Lung (tissue), 11 donors: ENCODE measurements at regions not wholly inside any gene's neighbourhood (a gene's known extent, or its start where the extent isn't known, plus 50 kb on each side); places are given as distances from the start of the nearest gene placed in this dataset.

Experiments used
- ATAC-seq: fragments of 200-7000 bp; cut with Tn5 transposase; one replicate; pipeline ENCODE4 v1.9.1; 2020; ENCODE audit warnings: moderate number of reproducible peaks; ENCODE audit not compliant: insufficient read depth, low FRiP score
- DNase-seq, 3 donors: peaks; one replicate each; pipeline ENCODE4 v3.0.0-alpha.2; 2013 to 2017
- H3K27ac ChIP-seq, 2 donors: one replicate each; pipeline ENCODE4 v1.5.1; 2013; ENCODE audit warnings: mild to moderate bottlenecking in 2 of 2, moderate library complexity in 2 of 2, control low read depth in 1 of 2, inconsistent platforms in 1 of 2, low read depth in 1 of 2, low read length in 1 of 2
- H3K27me3 ChIP-seq, 3 donors: one replicate each; pipeline ENCODE4 v1.5.1; 2013; ENCODE audit warnings: low read length in 2 of 3; ENCODE audit not compliant: control insufficient read depth in 3 of 3, insufficient read depth in 3 of 3
- H3K36me3 ChIP-seq, 4 donors: one replicate each; pipeline ENCODE4 v1.5.1; 2013; ENCODE audit warnings: low read length in 4 of 4, mild to moderate bottlenecking in 1 of 4, moderate library complexity in 1 of 4; ENCODE audit not compliant: control insufficient read depth in 4 of 4, insufficient read depth in 4 of 4
- H3K4me1 ChIP-seq, 5 donors: one replicate each; pipeline ENCODE4 v1.5.1; 2013; ENCODE audit warnings: low read length in 5 of 5, mild to moderate bottlenecking in 2 of 5, moderate library complexity in 1 of 5; ENCODE audit not compliant: control insufficient read depth in 5 of 5, insufficient read depth in 5 of 5
- H3K4me3 ChIP-seq: one replicate; pipeline ENCODE4 v1.5.1; 2013; ENCODE audit warnings: mild to moderate bottlenecking, control low read depth, moderate library complexity
- H3K9ac ChIP-seq, 2 donors: one replicate each; pipeline ENCODE4 v1.5.1; 2013; ENCODE audit warnings: low read length in 2 of 2, control low read depth in 1 of 2; ENCODE audit not compliant: insufficient read depth in 1 of 2
- H3K9me3 ChIP-seq, 4 donors: one replicate each; pipeline ENCODE4 v1.5.1; 2013; ENCODE audit warnings: low read length in 3 of 4, mild to moderate bottlenecking in 1 of 4, moderate library complexity in 1 of 4; ENCODE audit not compliant: control insufficient read depth in 4 of 4, insufficient read depth in 3 of 4
- CTCF ChIP-seq: IDR thresholded peaks from 2 replicates; pipeline ENCODE4 v1.5.1; 2012; ENCODE audit warnings: mild to moderate bottlenecking; ENCODE audit errors: control extremely low read depth, extremely low read depth
- WGBS, 2 donors: extraction: QIAGEN DNeasy Blood & Tissue Kit; methylation state at CpG; one replicate each; pipeline ENCODE4 v1.1.7; 2013; 5-methylcytosine and 5-hydroxymethylcytosine counted together
- donor health status: control.
- donor health status: control.
- donor health status: Bipolar disorder and iron deficiency.
- donor health status: healthy.
- donor health status: DM: yes; HTN: yes; CAD: no.

- H3K9ac ChIP-seq = no peak overlapping the region
- no peak for TF ChIP-seq CTCF
- no peaks in the 10 kb centered on the region for H3K36me3 ChIP-seq
- H3K27ac ChIP-seq = no peak overlapping the region
- ATAC-seq = no peak
- no peak for DNase-seq
- H3K4me1 ChIP-seq = no peaks in the 10 kb centered on the region
- H3K4me3 ChIP-seq = no peak overlapping the region
- no peaks in the 10 kb centered on the region for H3K9me3 ChIP-seq
- no peaks in the 10 kb centered on the region for H3K27me3 ChIP-seq
- 0 to 86% methylated on average over 1 of the region's 1 CpG for WGBS, 2 donors
These were observed 489.6 kb upstream of the MIR17HG start for GRCh38 chr13:90857921-90858320.

GRCh38 chr13:90866006-90866405 is 481.5 kb upstream of the MIR17HG start:
- 78 to 92% methylated on average over 2 of the region's 2 CpGs for WGBS, 2 donors
- Histone ChIP-seq H3K9me3 (no peaks in the 10 kb centered on the region), H3K4me1 (peaks cover 0 to 6% (median 0%) of the 10 kb centered on the region in 5 donors), H3K36me3 (no peaks in the 10 kb centered on the region), H3K4me3 (no peak overlapping the region), H3K27ac (no peak overlapping the region), H3K9ac (no peak overlapping the region), H3K27me3 (no peaks in the 10 kb centered on the region)
- TF ChIP-seq CTCF = no peak
- DNase-seq (peak in 1 of 3 donors; percentile 19), ATAC-seq (no peak)

- ATAC-seq (peak; percentile 94), DNase-seq (peak; percentile 72 to 80 (median 78))
- H3K27ac ChIP-seq = no peak overlapping the region
- H3K4me3 ChIP-seq = no peak overlapping the region
- TF ChIP-seq CTCF = peak; percentile 49
- no peak overlapping the region for H3K9ac ChIP-seq
- WGBS, 2 donors = 1 to 5% methylated on average over 4 of the region's 4 CpGs
- H3K36me3 ChIP-seq = no peaks in the 10 kb centered on the region
- peaks cover 0 to 6% (median 0%) of the 10 kb centered on the region in 5 donors for H3K4me1 ChIP-seq
- no peaks in the 10 kb centered on the region for H3K9me3 ChIP-seq
- no peaks in the 10 kb centered on the region for H3K27me3 ChIP-seq
These were observed 480.2 kb upstream of the MIR17HG start for GRCh38 chr13:90867336-90867683.

- Histone ChIP-seq H3K27ac (no peak overlapping the region), H3K36me3 (no peaks in the 10 kb centered on the region), H3K9me3 (no peaks in the 10 kb centered on the region), H3K9ac (no peak overlapping the region), H3K4me3 (no peak overlapping the region), H3K27me3 (no peaks in the 10 kb centered on the region), H3K4me1 (peaks cover 0 to 6% (median 0%) of the 10 kb centered on the region in 5 donors)
- peak in 2 of 3 donors; percentile 53 to 62 for DNase-seq
- 78 to 81% methylated on average over 2 of the region's 2 CpGs for WGBS, 2 donors
- peak; percentile 9 for TF ChIP-seq CTCF
- no peak for ATAC-seq
These were observed 479.1 kb upstream of the MIR17HG start for GRCh38 chr13:90868321-90868920.
